Activated naive CD4-positive, alpha-beta T cell treated with Interleukin-2 at 50 U/mL for 16 hours (primary cell): ENCODE measurements at regions not wholly inside any gene's neighbourhood (a gene's known extent, or its start where the extent isn't known, plus 50 kb on each side); places are given as distances from the start of the nearest gene placed in this dataset.
"Not testable (repeated sequence)": the region's sequence is repeated elsewhere in the genome, so short reads cannot be mapped to it uniquely, and the experiment has no call there.

Experiments
- DNase-seq: peaks from one replicate; pipeline ENCODE4 v3.0.0-alpha.2; 2020

- no peak for DNase-seq
These were observed 54.9 kb upstream of the NBPF3 start for GRCh38 chr1:21385022-21385421.

GRCh38 chr1:21384620-21385019 lies 55.3 kb upstream of the NBPF3 start:
- DNase-seq: no peak

- no peak for DNase-seq
These were observed 56.0 kb upstream of the NBPF3 start for GRCh38 chr1:21383785-21384401.

GRCh38 chr1:21381354-21381753 lies 58.6 kb upstream of the NBPF3 start:
- no peak for DNase-seq

GRCh38 chr1:21380147-21380546 lies 59.8 kb upstream of the NBPF3 start:
- not testable (repeated sequence) for DNase-seq

- no peak for DNase-seq
These were observed 60.4 kb upstream of the NBPF3 start for GRCh38 chr1:21379571-21379970.

- no peak for DNase-seq
These were observed 61.0 kb upstream of the NBPF3 start for GRCh38 chr1:21378705-21379494.

GRCh38 chr1:21372383-21372782 lies 67.6 kb upstream of the NBPF3 start:
- DNase-seq: no peak

GRCh38 chr1:21369905-21370304 lies 70.0 kb upstream of the NBPF3 start:
- no peak for DNase-seq

- peak; percentile 59 for DNase-seq
These were observed 71.2 kb upstream of the NBPF3 start for GRCh38 chr1:21368515-21369289.

- DNase-seq: not testable (repeated sequence)
These were observed 71.9 kb upstream of the NBPF3 start for GRCh38 chr1:21367973-21368514.

- no peak for DNase-seq
These were observed 73.6 kb upstream of the NBPF3 start for GRCh38 chr1:21366288-21366687.

GRCh38 chr1:21365036-21365435 lies 74.8 kb upstream of the ECE1 start:
- no peak for DNase-seq

- no peak for DNase-seq
These were observed 71.8 kb upstream of the ECE1 start for GRCh38 chr1:21362096-21362495.

- DNase-seq: no peak
These were observed 71.2 kb upstream of the ECE1 start for GRCh38 chr1:21361506-21361905.

- DNase-seq: no peak
These were observed 66.9 kb upstream of the ECE1 start for GRCh38 chr1:21357161-21357560.

GRCh38 chr1:21355956-21356355 lies 65.7 kb upstream of the ECE1 start:
- DNase-seq: no peak

- no peak for DNase-seq
These were observed 62.3 kb upstream of the ECE1 start for GRCh38 chr1:21352586-21352985.

- no peak for DNase-seq
These were observed 61.6 kb upstream of the ECE1 start for GRCh38 chr1:21351901-21352300.

GRCh38 chr1:21350202-21350885 lies 60.1 kb upstream of the ECE1 start:
- no peak for DNase-seq

- no peak for DNase-seq
These were observed 59.4 kb upstream of the ECE1 start for GRCh38 chr1:21349693-21350092.

GRCh38 chr1:21347072-21347581 lies 56.9 kb upstream of the ECE1 start:
- no peak for DNase-seq
